ENCODE measurements at regions not wholly inside any gene's neighbourhood (a gene's known extent, or its start where the extent isn't known, plus 50 kb on each side); places are given as distances from the start of the nearest gene placed in this dataset.
A peak's percentile ranks its signal among the peaks of the same experiment; 100 is the strongest.

DNA sequence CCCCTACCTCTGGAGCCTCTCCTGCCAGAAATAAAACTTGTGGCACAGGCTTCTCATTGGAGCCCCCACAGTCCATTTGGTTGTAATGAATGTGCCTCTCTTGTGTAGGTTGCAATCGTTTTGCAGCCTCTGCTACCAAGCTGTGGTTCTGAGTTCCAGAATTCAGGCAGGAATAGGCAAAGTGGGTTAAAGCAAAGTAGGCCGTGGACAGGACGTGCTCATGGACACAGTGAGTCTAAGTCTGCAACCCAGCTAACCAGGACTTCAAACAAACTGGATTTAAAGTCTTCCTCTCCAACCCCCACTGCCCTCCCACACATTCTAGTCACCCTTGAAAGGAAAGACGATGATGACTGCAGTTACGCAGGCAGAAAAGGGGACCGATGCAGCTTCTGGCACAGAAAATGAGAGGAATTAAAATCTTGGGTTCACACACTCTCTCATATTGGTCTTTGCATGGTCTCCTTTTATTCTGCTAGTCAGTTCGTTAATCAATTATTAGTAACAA, 260.0 kb downstream of the PIK3R1 start:
- no peak for ATAC-seq (ENCODE audit: low FRiP score)
- no peak for DNase-seq (ENCODE audit: low spot score)
- TF ChIP-seq, protein P1, sequence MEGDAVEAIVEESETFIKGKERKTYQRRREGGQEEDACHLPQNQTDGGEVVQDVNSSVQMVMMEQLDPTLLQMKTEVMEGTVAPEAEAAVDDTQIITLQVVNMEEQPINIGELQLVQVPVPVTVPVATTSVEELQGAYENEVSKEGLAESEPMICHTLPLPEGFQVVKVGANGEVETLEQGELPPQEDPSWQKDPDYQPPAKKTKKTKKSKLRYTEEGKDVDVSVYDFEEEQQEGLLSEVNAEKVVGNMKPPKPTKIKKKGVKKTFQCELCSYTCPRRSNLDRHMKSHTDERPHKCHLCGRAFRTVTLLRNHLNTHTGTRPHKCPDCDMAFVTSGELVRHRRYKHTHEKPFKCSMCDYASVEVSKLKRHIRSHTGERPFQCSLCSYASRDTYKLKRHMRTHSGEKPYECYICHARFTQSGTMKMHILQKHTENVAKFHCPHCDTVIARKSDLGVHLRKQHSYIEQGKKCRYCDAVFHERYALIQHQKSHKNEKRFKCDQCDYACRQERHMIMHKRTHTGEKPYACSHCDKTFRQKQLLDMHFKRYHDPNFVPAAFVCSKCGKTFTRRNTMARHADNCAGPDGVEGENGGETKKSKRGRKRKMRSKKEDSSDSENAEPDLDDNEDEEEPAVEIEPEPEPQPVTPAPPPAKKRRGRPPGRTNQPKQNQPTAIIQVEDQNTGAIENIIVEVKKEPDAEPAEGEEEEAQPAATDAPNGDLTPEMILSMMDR (IDR thresholded peaks at IDR 0.05) = no peak

GRCh38 chr5:68476854-68477253, 261.3 kb downstream of the PIK3R1 start:
- DNase-seq (ENCODE audit: low spot score) (no peak), ATAC-seq (ENCODE audit: low FRiP score) (no peak)
- TF ChIP-seq, protein P1 (IDR thresholded peaks at IDR 0.05) = no peak

DNA sequence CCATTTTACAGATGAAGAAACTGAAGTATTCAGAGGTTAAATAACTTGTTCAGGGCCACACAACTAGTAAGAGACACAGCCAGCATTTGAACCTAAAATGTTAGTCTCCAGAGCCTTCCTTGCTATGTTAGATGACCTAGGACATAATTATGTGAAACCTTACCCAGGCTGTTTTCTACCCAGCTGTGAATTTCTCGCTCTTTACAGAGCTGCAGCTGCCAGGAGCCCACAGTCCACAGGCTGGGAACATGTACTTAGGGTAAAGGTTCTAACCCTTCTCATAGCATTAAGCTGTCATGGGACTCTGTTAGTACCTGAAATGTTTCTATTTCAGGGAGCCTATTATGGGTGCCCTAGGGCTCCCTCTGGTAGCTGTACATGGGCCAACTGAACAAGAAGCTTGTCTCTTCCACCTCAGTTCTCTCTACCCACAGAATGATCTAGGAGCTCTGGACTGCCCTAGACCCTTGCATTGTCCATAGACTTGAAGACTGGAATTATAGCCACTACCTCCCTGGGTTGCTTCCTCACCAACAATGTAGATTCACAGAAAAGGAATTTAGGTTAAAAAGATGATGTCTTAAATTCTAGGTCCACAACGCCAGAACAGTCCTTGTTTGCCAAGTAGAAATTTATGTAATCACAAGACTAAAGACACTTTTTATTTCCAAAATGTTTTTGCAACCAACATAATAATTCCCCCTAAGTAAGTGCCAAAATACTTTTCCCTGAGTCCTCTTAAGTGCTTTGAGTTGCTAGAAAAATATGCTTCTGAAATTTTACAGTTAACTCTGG, 262.9 kb downstream of the PIK3R1 start:
- ATAC-seq (ENCODE audit: low FRiP score) (peak; percentile 76), DNase-seq (ENCODE audit: low spot score) (no peak)
- TF ChIP-seq, protein P1 (IDR thresholded peaks at IDR 0.05) = no peak

DNA sequence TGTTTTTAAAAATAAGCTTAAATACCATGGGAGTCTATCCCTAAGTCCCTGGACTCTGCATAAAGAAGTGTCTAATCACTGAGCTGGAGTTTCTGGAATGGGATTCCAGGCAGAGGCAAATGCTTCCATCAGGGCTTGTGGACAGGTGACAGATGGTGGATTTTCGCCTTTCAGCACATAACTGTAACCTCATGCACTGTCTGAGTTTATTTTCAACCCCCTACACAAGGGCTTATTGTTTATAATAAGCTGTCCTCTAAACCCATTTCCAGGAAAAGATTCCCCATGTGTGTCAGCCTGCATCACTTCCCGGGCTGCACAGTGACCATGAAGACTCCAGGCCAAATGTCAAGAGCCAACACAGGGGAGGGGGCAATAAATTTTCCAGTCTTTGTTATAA, 264.0 kb downstream of the PIK3R1 start:
- ATAC-seq (ENCODE audit: low FRiP score) = no peak
- DNase-seq (ENCODE audit: low spot score) = no peak
- TF ChIP-seq, protein P1 (IDR thresholded peaks at IDR 0.05) = no peak

GRCh38 chr5:68480335-68480940, 264.9 kb downstream of the PIK3R1 start:
- ATAC-seq (ENCODE audit: low FRiP score) = no peak
- TF ChIP-seq, protein P1 (IDR thresholded peaks at IDR 0.05) = no peak
- DNase-seq (ENCODE audit: low spot score) = no peak

DNA sequence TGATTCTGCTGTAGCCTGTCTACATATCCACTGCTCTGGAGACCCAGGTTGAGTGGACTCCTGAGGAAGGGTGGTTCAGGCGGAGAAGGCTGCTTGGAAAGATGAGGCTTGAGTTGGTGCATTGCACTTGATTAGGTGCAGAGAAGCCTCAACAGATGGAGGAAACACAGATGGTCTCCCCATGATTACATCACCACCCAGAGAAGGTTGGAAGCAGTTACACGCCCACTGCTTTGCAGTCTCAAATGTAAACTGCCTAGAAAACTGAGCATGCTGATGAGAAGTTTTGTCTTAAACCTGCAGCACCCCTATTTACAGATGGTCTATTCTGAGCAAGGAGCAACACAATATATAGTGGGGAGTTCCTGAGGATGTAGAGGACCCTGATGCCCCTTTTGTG, 266.6 kb downstream of the PIK3R1 start:
- TF ChIP-seq, protein P1 (IDR thresholded peaks at IDR 0.05) = no peak
- ATAC-seq (ENCODE audit: low FRiP score) (no peak), DNase-seq (ENCODE audit: low spot score) (no peak)

Measured in omental fat pad (tissue), 3 donors.